ENCODE measurements at regions not wholly inside any gene's neighbourhood (a gene's known extent, or its start where the extent isn't known, plus 50 kb on each side); places are given as distances from the start of the nearest gene placed in this dataset.

- TF ChIP-seq, protein P1, sequence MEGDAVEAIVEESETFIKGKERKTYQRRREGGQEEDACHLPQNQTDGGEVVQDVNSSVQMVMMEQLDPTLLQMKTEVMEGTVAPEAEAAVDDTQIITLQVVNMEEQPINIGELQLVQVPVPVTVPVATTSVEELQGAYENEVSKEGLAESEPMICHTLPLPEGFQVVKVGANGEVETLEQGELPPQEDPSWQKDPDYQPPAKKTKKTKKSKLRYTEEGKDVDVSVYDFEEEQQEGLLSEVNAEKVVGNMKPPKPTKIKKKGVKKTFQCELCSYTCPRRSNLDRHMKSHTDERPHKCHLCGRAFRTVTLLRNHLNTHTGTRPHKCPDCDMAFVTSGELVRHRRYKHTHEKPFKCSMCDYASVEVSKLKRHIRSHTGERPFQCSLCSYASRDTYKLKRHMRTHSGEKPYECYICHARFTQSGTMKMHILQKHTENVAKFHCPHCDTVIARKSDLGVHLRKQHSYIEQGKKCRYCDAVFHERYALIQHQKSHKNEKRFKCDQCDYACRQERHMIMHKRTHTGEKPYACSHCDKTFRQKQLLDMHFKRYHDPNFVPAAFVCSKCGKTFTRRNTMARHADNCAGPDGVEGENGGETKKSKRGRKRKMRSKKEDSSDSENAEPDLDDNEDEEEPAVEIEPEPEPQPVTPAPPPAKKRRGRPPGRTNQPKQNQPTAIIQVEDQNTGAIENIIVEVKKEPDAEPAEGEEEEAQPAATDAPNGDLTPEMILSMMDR (IDR thresholded peaks at IDR 0.05) = no peak
- TF ChIP-seq POLR2A (IDR thresholded peaks at IDR 0.05) = no peak
Measured at GRCh38 chrX:16240968-16241367, 73.7 kb downstream of the MAGEB17 start.

Measured in vagina (tissue), 2 donors.